ENCODE measurements at regions not wholly inside any gene's neighbourhood (a gene's known extent, or its start where the extent isn't known, plus 50 kb on each side); places are given as distances from the start of the nearest gene placed in this dataset.
"Not testable (repeated sequence)": the region's sequence is repeated elsewhere in the genome, so short reads cannot be mapped to it uniquely, and the experiment has no call there.

DNA sequence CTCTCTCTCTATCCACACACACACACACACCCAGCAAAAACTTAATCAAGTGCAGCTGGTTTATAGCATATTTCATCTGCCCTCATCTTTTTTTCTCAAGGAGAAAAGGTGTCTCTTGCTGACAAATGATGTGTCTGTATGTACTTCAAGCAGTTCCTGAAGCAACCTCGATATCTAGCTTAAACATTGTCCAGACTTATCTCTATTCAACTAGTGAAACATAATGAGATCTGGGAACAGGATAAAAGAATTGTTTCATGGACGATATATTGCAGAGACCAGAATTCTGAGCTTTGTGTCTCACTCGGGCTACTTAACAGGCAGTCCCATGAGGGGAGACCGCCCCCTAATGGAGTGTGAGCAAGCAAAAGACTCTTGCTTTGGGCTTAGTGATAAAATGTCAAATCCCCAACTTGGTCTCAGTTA lies 929.2 kb upstream of the SOX11 start:
- no peak for DNase-seq

DNA sequence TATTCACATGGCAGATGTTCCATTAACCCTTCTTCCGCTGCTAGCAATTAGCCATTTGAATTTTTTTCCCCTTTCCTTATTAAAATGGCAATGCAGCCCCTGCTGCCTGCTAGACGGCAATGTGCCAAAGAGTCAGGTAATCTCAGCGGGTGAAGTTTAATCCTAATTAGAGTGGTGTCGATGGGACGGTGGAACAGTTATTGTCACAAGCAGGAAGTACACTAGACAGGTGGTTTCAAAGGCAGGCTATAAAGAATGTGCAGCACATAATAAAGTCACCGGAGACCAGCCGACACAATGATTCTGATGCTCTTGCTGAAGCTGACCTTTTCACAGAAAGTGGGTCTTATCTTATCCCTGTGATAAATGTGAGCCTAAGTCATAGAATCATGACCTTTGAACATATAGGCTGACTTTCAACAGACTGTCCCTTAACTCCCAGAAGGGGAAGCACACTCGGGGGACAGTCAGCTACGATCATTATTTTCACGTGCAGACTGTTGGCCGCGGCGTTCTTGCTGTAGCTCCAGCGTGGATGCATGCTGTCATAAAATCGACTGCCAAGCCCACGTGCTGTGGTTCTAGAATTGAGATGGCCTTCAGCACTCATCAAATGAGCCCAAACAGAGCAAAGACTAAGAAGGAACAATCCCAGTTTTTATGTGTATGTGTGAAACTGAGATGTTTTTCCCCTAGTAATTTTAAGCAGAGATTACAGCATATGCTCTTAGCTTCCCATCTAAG lies 926.2 kb upstream of the SOX11 start:
- no peak for DNase-seq

DNA sequence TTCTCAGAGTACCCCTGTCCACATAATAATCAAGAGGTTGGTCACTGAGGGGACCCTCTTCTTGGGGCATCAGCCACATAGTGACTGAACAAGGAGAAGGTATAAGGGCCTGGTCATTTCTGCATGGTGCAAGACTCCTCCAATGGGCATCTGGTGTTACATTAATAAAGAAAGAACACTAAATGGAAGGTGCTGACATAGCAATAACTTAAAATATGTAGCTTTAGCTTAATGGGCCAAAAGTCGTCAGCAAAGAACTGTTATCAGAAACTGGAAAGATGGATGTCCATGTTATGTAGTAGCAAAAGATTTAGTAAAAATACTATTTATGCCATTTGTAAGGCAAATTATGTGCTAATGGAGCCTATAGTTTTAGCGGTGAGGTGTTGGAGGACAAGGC lies 916.5 kb upstream of the SOX11 start:
- no peak for DNase-seq

DNA sequence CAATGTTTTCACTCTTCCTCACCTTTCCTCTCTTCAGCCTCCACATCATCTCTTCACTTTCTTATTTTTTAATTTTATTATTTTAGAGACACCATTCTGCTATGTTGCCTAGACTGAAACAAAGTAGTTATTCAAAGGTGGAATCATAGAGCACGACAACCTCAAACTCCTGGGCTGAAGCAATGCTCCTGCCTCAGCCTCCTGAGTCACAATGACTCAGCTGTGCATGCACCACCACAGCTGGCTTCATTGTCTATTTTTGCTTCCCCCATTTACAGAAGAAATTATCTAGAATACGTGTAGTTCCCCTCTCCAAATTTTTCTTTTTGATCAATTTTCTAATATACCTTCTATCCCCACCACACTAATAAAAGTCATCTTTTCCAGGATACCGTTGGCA lies 911.5 kb upstream of the SOX11 start:
- DNase-seq: no peak

DNA sequence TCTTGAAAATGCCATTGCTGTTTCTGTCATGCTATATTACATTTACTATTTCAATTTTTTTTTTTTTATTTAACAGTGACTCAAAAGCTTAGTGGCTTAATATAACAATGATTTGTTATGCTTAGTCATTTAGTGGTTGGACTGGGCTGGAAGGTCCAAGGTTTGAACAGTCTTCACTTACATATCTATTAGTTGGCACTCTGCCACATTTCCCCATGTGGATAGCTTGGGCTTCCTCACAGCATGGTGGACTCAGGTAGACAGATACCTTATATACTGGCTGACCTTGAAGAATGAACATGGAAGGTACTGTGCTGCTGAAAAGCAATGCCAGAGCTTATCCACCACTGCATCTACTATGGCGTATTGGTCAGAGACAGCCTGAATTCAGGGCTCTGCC lies 909.5 kb upstream of the SOX11 start:
- no peak for DNase-seq

DNA sequence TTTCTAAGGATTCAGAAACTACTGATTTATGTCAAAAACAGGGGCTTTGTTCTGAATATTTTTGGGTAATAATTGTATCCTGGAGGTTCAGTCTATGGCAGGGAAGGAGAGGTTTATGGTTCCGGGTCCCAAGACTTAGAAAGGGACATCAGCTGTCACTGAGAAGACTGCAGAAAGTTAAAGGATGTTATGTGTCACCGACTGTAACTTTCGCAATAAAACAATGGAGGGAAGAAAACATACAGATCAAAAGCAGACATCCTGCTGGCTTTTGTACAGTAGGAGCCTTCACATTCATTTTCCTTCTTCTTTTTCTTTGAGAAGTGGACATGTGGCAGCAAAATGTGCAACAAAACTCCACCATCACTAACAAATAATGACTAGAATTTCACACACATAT lies 900.7 kb upstream of the SOX11 start:
- DNase-seq: no peak

DNA sequence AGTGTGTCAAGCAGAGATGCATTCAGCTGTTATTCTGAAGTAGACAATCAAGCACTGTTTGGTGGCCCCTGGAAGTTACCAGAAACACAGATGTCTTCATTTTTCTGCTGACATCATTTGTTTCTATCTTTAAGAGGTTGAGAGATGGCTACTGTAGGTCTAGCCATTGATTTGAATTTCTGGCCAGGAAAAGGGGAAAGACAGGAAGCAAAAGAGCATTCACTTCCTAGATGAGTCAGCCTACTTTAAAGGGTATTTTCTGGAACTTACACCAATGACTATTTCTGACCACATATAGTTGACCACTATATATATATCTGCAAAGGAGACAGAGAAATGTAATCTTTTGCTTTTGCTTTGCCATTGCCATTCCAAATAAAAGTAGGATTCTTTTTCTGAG lies 900.1 kb upstream of the SOX11 start:
- no peak for DNase-seq

DNA sequence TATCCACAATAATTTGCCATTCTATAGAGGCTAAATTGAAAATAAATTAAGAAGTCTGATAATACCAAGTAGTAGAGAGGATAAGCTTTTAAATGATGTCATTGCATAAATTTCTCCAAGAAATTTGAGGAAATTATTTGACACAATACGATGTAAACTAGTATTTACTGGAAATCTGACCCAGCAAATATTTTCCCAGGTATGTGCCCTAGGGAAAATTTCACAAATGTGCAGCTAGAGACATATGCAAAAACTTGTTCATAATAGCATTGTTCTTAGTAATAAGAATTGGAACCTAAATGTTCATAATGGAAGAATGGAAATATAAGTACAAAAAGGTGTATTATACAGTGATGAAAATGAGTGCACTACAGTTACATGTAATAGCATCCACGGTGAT lies 888.8 kb upstream of the SOX11 start:
- no peak for DNase-seq

DNA sequence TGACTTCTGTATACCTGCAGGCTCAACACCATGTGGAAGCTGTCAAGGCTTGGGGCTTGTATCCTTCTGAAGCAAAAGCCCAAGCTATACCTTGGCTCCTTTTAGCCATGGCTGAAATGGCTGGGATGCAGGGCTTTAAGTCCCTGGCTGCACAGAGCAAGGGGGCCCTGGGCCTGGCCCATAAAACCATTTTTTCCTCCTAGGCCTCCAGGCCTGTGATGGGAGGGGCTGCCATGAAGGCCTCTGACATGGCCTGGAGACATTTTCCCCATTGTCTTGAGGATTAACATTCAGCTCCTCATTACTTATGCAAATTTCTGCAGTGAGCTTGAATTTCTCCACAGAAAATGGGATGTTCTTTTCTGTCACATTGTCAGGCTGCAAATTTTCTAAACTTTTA lies 878.0 kb upstream of the SOX11 start:
- not testable (repeated sequence) for DNase-seq

DNA sequence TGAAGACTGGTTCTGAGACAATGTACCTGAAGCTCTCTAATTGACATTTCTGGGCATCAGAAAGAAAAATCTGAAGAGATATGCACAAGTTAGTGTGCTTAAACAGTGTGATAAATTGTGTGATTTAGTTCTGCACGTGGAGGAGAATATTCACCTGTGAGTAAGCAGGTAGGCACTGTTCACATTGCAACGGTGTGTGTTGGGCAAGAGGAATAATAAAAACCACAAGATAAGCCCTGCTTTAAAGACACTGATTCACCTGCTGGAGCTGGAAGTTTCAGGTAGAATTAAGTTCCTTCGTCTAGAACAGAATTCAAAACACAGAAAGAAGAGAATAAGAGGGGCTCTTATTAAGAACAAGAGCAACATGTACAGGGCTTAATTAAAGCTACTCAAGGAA lies 864.3 kb upstream of the SOX11 start:
- no peak for DNase-seq

DNA sequence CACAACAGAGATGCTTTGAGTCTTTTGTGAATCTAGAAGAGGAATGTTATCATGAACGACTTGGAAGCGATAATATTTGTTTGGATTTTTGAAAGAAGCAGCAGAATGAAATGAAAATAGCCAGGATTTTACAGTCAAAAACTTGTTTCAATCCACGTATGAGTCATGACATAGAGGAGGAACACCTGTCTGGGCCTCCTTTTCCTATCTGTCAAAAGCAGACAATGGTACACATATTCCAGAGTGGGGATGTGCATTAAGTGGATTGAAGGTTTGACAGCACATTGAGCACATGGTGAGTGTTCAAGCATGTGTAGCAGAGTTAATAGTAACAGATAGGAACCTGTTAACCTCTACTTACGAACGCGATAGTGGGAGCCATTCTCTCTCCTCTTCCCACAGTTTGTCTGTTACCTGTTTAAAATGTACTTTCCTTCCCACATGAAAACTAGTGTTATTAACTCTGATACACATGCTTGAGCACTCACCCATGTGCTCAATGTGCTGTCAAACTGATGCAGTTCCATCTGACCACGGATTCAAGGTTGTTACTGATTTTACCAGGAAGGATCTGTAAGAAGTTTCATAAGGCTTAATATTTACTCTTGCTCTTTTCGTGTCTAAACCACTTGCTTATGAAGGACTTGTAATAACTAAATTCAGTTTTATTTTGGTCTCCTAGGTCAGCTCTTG lies 863.4 kb upstream of the SOX11 start:
- DNase-seq: no peak

DNA sequence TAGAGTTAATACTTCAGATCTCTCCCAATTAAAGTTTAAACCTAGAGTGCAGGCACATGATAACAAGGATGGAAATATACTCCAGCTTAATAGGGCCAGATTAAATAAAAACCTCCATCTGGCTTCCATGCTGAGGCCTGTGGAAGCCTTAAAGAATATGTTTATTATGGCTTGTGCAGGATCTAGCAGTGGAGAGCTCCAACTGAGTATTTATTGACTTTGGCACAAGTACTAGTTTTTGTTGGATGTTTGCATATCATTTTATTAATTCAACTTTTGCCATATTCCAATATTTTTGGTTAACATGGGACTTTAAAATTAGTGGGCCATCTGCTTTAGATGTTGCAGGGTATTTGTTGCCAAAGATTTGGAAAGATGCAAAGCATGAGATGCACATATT lies 860.4 kb upstream of the SOX11 start:
- DNase-seq: no peak

DNA sequence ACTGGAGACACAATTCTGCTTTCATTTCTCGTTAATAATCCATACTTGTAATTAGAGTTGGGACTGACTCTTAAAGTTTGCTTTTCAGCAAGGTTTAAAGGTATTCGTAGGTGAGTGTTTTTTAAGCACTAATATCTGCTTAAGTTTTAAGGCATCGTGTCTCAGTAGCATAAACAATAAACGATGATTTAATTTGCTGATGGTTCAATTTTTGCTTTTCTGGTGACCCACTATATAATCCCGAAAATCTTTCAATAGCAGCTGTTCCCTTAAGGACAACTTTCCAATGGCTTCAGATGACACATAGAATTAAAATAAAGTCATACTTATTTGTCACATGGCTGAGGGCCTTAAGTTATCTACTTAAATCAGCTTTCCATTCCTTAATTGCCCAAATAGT lies 859.5 kb upstream of the SOX11 start:
- no peak for DNase-seq

DNA sequence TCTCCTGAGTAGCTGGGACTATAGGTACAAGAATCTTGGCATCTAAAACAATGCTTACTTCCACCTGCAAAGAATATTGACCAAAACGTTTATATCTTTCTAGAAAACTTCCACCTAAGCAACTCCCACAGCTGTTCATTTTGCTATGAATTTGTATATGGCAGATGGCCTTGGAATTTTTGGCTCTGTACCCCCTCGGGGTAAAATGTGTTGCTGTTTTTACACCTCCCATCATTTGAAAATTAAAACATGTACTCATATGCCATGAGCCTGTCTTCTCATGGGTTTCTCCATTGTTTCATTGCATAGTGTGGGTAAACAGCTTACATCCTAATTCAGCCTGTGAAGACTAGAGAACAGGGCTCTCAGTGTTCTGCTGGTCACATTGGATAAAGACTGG lies 853.6 kb upstream of the SOX11 start:
- no peak for DNase-seq

DNA sequence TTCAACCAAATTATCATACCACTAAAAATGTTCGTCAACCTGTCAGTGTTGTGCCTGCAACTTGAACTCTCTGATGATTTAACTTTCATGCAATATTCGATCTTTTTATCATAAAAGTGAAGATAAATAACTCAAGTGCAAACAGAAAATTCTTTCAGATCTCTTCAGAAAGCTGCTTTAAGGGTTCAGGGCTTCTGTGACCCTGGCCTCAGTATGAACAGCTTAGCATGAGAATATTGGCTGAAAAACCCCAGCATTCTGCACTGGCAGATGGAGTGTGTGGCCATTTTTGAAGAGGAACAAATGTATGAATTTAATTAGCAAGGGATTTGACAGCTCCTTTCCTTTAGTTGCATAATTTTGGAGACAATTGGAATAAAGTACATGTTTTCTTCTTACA lies 851.4 kb upstream of the SOX11 start:
- DNase-seq: no peak

DNA sequence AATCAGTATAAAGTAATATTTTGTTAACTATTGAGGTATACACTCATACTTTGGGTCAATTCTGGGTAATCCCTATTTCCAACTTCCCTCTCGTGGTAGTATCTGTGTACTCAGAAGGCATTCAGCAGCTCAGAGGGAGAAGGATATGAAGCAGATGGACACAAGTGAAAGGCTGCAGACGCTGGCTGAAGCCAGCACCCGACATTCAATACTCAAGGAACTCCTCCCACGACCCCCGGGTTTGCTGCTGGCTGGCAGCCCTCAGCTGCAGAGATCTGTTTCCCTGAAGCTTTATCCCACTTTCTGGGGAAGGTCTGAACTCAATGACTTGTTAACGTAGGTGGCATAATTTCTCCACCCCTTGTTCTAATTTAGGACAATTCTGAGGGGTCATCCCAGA lies 847.3 kb upstream of the SOX11 start:
- DNase-seq: no peak

DNA sequence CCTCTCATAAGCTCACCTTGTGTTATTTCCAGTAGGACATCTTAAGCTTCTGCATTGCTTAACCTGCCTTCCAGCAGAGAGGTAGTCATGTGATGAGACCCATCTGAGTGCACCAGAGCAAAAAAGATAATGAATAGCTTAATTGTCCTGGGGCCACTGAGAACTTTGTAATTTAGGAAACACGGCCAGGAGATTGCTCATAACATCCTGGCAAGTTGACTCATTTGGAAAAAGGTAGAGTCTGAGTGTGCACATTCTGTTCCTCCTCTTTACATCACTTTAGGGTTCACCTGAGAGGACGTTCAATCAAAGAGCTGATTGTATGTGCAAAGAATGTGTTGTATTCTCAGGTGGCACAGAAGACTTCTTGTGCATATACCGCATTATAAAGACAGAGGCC lies 830.2 kb upstream of the SOX11 start:
- no peak for DNase-seq

DNA sequence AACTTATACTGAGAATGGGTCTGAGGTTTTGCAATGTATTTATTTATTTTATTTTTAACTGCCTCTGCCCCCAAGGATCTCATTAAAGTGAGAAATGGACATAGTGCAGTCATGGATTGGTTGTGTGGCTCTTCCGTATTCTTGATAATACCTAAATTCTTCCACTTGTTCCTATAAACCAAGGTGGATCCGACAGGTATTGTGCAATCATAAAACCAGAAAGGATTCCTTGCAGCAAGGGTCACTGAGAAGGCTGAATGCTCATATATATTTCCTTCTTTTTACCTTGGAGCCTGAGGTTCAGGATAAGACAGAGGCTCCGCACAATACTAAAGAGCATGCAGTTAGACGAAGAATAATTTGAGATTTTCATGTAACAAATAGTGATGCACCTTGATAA lies 826.0 kb upstream of the SOX11 start:
- no peak for DNase-seq

DNA sequence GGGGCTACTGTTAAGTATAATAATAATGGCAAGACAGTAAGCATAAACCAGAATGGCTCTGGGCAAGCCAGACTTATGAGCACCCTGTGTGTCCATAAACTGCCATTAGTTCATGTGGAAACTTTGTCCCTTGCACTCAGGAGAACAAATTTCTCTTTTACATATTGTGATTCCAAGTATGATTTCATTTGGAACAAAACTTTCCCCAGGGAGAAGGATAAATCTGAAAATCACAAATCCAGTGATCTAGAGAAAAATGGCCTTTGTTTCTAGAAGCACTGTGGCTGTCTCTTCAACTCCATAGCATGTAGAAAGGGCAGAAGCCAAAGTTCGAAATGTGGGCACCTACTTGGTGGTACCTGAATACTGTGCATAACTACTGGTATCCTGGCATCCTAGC lies 823.7 kb upstream of the SOX11 start:
- no peak for DNase-seq

DNA sequence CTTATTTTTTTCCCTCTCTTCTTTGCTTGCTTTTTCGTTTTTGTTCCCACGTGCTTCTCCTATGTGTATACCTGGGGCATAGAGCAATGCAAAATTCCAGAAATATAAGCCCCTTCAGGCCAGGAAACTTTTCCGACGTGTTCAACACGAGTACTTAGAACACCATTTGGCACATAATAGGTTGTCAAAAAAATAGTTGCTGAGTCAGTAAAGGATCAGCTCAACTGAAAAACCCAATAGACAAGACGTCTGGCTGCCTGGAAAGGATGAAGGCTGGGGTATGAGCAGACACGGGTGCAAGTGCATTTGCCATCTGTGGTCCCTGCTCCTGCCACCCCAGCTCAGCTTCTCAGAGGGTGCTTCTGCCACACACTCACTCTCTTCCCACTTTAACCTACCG lies 823.0 kb upstream of the SOX11 start:
- no peak for DNase-seq

DNA sequence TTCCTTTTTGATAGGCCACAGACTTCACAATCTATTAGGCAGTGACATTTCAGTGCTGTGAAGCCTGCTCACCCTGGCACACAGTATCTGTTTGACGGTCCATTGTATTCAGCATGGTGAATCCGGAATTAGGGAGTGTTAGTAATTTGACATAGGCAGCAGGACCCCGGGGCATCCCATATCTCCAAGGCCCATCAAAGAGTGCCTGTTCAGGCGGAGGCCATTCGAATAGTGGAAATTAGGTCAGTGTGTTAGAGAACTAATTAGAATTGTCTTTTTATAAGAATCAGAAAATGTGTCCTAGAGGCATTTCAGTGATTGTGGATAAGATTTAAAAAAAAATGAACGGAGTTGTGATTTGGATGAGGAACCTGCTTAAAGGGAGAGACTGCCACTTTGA lies 818.8 kb upstream of the SOX11 start:
- no peak for DNase-seq

DNA sequence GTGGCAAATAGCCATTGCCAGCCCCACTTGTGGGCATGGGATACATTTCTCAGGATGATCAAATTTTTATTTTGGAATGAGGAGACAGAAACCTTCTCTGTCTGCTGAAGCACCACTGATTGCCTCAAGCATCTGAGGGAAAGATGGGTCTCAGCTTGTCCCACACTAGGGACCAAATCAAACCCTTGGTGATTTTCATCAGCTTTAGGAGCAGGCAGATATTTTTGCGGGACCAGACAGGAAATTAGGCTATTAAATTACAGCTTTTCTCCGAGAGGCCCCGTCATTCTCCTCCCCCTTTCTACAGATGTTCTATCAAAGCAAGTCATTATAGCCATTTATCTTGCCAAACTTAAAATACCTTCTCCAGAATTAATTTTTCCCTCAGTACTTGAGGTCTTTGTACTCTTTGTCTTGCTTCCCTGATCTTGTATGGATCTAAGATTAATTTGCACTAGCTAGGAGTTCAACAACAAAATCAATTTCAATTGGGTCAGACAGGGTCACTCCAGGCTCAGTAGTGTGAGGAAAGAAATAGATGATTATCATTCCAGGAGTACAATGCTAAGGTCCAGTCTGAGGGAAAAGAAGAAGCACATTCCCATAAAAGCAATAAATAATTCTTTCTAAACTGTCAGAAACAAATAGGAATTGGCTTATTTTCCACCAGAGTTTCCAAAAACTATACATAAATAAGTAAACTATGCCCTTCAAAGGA lies 818.1 kb upstream of the SOX11 start:
- DNase-seq: no peak

DNA sequence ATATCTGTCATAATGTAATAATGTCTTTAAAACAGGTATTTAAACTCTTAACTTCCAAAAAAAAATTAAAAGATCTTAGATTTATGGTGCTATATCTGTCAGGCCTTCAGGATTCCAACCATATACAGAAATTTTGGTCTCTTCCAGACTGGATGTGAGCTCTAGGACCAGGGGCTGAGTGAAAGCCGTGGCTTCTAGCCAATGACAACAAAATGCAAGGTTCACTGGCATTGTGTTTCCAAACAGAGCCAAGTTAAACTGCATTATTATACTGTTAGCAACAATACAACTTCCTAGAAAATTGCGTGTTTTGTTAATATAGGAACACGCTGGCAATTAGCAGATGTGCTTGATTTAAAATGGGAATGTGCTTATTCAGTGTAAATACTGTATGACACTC lies 809.8 kb upstream of the SOX11 start:
- DNase-seq: no peak

DNA sequence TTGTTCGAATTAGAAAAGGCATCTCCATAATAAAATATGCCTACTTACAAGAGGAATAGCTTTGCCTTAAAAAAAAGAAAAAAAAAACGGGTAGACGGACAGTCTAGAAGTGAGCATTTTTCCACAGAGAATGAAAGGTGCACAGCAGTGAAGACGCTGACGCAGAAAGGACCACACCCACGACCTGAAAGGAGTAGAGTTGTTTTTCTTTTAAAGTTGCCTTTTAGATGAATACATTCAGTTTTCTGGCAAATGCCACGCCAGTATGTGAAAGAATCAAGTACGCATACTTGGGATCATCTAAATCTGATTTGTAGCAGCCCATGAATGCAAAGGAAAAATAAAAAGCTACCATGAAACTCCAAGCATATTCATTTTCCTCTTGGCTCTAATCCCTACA lies 809.2 kb upstream of the SOX11 start:
- no peak for DNase-seq

Data from activated CD8-positive, alpha-beta memory T cell treated with anti-CD3 and anti-CD28 coated beads, Interleukin-2, amount 50 U/mL, for 48 hours (primary cell).